GM18861 (cell line): ENCODE measurements at regions not wholly inside any gene's neighbourhood (a gene's known extent, or its start where the extent isn't known, plus 50 kb on each side); places are given as distances from the start of the nearest gene placed in this dataset.
"Not testable (repeated sequence)": the region's sequence is repeated elsewhere in the genome, so short reads cannot be mapped to it uniquely, and the experiment has no call there.

Experiments used
- ATAC-seq: cut with Tn5 transposase; IDR thresholded peaks from one replicate; pipeline ENCODE4 v1.9.1; 2021; ENCODE audit not compliant: unreplicated experiment

GRCh38 chr12:129959889-129960288 lies 56.1 kb upstream of the TMEM132D start:
- no peak for ATAC-seq

- no peak for ATAC-seq
Observed at GRCh38 chr12:129961091-129961490, 57.3 kb upstream of the TMEM132D start.

- ATAC-seq, result no peak
Observed at GRCh38 chr12:129961856-129962255, 58.0 kb upstream of the TMEM132D start.

- no peak for ATAC-seq
Observed at GRCh38 chr12:129964300-129964699, 60.5 kb upstream of the TMEM132D start.

- ATAC-seq, result no peak
Observed at GRCh38 chr12:129964826-129965457, 61.1 kb upstream of the TMEM132D start.

GRCh38 chr12:129966146-129966995 lies 62.5 kb upstream of the TMEM132D start:
- ATAC-seq, result no peak

GRCh38 chr12:129971721-129972120 lies 67.9 kb upstream of the TMEM132D start:
- no peak for ATAC-seq

GRCh38 chr12:129973236-129973961 lies 69.6 kb upstream of the TMEM132D start:
- ATAC-seq, result no peak

- no peak for ATAC-seq
Observed at GRCh38 chr12:129984106-129984505, 80.3 kb upstream of the TMEM132D start.

- no peak for ATAC-seq
Observed at GRCh38 chr12:129987841-129988240, 84.0 kb upstream of the TMEM132D start.

- no peak for ATAC-seq
Observed at GRCh38 chr12:129994634-129995033, 90.8 kb upstream of the TMEM132D start.

GRCh38 chr12:129997239-129997638 lies 93.4 kb upstream of the TMEM132D start:
- ATAC-seq, result no peak

- not testable (repeated sequence) for ATAC-seq
Observed at GRCh38 chr12:130004310-130004877, 100.6 kb upstream of the TMEM132D start.

- ATAC-seq, result no peak
Observed at GRCh38 chr12:130007771-130008170, 103.9 kb upstream of the TMEM132D start.

- no peak for ATAC-seq
Observed at GRCh38 chr12:130008241-130008640, 104.4 kb upstream of the TMEM132D start.

GRCh38 chr12:130009961-130010360 lies 106.1 kb upstream of the TMEM132D start:
- ATAC-seq, result no peak

GRCh38 chr12:130011611-130012385 lies 108.0 kb upstream of the TMEM132D start:
- ATAC-seq, result no peak

- ATAC-seq, result no peak
Observed at GRCh38 chr12:130013771-130014484, 110.1 kb upstream of the TMEM132D start.

- ATAC-seq, result no peak
Observed at GRCh38 chr12:130014485-130014807, 110.6 kb upstream of the TMEM132D start.

- no peak for ATAC-seq
Observed at GRCh38 chr12:130016194-130016593, 112.4 kb upstream of the TMEM132D start.
